ENCODE measurements at regions not wholly inside any gene's neighbourhood (a gene's known extent, or its start where the extent isn't known, plus 50 kb on each side); places are given as distances from the start of the nearest gene placed in this dataset.
"Not testable (repeated sequence)": the region's sequence is repeated elsewhere in the genome, so short reads cannot be mapped to it uniquely, and the experiment has no call there.

DNA sequence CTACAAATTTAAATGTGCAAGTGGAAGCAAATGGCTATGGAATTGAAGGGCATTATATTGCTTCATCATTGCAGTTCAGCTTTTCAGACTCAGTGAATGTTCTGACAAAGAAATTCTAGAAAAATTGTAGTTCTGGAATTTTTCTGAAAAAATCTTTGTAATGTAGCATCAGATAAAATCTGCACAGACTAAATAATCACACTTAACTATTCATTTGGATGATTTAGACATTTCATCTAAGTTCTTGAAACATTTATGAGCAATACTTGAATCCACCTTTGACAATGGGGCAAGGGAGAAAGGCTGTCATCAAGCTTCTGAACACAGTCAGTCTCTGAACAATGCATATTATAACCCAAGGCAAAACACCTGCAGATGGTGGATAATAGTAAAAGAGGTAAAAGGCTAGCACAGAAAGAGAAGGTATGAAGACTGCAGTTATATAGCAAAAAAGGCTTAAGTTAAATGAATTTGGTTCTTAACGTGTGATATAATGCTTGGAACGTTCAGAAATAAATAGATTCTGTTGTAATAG lies 1352.0 kb upstream of the NUDT12 start:
- no peak for DNase-seq

DNA sequence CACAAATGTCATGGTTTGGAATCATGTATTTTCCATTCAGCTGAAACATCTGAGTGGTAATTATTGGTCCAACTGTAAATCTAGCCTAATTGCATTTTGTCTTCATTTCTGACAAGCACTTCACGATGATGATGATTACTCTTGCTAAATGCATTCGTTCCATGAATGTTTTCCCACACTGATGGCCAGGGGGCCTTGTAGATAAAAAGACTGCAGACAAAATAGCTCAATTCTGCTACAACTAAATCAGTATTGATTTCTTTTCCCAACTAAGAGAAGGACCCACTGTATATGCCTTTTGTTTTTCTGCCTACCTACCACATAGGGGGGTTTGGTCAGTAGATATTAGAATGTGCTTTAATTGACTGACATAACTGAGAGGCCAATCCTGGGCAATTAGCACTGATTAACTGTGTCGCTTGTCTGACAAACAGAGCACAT lies 1351.3 kb upstream of the NUDT12 start:
- DNase-seq: no peak

DNA sequence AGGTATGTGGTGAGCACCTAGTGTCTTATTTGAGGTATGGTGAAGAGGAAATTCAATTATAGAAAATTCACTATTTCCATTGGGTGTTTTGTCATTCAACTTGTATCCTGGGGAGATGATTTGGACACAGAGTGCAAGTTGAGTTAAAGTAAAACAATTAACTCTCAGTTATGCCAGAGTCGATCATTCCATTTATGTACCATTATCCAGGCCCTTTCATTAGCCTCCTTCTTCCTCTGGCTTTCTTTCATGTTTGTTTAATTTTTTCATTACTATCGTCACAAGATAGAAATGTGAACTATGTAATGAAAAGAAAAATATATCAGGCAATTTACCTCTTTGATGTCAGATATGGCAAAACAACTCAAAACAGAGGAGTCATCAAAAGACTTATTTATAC lies 1347.2 kb upstream of the NUDT12 start:
- no peak for DNase-seq

GRCh38 chr5:104904561-104904960 lies 1342.0 kb upstream of the NUDT12 start:
- no peak for DNase-seq

DNA sequence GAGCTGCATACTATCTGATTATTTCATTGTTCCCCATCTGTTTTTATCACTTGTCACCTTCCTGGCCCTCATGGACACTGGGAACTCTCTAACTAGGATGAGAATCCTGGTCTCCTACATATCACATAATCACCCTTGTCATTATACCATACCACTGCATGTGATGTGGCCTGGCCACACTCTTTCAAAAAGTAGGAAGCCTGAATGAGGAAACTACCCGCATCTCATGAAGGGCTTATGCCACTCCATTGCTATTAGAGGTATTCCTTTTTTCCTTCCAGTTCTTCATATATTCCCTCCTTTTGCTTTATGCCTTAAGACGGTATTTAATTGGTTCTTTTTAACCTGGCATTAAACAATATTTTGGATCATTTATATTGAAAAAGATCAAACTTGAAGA lies 1341.4 kb upstream of the NUDT12 start:
- DNase-seq: no peak

DNA sequence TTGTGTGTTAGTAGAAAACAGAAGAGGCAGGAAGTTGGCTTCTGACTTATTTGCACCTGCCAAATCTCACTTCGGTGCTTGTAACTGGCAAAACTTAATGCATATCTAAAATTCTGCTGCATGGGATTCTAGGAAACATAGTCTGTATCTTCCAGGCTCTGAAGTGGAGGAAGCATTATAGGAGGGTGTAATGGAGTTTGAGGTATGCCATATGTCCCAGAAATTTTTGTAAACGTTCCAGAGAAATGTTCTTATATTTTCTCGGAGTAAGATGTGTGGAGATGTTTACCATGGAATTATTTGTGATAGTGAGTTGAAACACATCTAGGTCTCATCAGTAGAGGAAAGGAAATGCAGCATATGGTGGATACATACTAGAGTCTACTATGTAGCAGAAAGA lies 1329.0 kb upstream of the NUDT12 start:
- DNase-seq: no peak

DNA sequence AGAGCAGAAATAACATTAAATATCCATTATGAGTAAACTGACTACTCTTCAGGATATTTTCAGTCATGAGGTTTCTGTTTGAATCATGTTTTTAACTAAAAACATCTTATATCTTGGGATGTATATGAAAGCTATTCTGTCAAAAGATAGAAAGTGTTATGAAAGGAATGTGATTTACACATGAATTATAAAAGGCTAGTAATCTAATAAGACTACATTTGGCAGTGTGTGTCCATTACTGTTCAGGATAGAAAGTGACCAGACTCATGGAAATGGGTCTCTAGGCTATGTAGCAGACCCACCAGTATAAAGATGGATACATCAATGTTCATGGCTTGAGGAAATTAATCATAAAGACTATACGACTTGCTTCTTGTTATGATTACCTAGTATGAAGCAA lies 1328.2 kb upstream of the NUDT12 start:
- no peak for DNase-seq

GRCh38 chr5:104859437-104859836 lies 1296.8 kb upstream of the NUDT12 start:
- DNase-seq: no peak

DNA sequence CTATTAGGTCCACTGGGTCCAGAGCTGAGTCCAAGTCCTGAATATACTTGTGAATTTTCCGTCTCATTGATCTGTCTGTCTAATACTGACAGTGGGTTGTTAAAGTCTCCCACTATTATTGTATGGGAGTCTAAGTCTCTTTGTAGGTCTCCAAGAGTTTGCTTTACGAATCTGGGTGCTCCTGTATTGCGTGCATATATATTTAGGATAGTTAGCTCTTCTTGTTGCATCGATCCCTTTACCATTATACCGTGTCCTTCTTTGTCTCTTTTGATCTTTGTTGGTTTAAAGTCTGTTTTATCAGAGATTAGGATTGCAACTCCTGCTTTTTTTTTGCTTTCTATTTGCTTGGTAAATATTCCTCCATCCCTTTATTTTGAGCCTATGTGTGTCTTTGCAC lies 1289.5 kb upstream of the NUDT12 start:
- not testable (repeated sequence) for DNase-seq

- no peak for DNase-seq
These were observed 1283.0 kb upstream of the NUDT12 start for GRCh38 chr5:104845541-104845940.

GRCh38 chr5:104843822-104844221 lies 1281.2 kb upstream of the NUDT12 start:
- no peak for DNase-seq

GRCh38 chr5:104840284-104840683 lies 1277.7 kb upstream of the NUDT12 start:
- DNase-seq: no peak

DNA sequence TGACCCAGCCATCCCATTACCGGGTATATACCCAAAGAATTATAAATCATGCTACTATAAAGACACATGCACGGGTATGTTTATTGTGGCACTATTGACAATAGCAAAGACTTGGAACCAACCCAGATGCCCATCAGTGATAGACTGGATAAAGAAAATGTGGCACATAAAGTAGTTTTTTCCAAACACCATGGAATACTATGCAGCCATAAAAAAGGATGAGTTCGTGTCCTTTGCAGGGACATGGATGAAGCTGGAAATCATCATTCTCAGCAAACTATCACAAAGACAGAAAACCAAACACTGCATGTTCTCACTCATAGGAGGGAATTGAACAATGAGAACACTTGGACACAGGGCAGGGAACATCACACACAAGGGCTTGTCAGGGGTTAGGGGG lies 1268.9 kb upstream of the NUDT12 start:
- DNase-seq: not testable (repeated sequence)

DNA sequence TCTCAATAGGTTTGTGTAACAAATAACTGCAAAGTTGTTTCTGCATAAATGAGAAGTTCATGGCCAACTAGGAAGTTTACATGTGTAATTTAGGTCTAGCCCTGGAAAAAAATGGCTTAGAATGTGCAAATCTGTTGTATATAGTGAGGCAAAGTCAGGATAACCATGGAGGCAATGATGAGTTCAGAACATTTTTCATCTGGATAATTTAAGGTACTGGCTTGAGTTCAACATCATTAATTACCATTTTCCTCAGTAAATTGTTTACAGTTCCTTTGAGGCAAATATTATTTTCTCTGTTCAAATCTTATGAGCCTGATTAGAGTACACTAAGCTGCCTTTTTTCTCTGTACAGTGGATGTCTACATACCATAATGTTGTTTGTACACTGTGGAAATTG lies 1259.0 kb upstream of the NUDT12 start:
- no peak for DNase-seq

DNA sequence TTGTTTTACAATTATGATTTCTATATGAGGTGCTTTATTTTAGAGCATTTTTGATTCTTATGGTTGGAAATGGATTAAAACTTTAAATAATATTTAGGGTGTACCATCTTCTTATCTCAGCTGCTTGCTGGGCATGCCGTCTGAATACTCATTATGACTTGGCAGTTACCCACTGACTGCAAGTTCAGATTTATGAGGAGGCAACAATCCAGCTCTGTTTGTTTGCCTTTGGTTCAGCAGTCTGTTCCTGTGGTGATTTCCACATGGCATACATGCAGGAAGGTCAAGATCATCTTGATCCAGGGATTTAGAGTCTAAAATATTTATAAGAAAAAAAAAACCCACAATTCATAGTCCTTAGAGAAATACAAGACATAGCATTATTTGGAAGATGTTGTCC lies 1254.5 kb upstream of the NUDT12 start:
- DNase-seq: no peak

GRCh38 chr5:104815212-104815611 lies 1252.6 kb upstream of the NUDT12 start:
- no peak for DNase-seq

- no peak for DNase-seq
These were observed 1238.0 kb upstream of the NUDT12 start for GRCh38 chr5:104800440-104801048.

DNA sequence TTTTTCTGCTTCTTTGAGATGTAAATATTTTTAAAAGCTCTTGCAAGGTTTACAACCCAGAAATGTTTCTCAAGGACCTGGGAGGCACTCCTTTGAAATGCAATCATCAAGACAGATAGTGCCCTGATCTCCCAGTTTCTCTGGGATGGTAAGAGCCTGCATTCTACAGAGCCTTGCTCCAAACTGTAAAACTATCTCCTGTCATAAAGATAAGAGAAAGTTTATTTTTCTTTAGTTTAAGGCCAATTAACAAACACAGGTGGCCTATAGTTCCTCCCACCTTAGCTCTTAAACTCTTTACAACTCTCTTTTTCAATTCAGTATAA lies 1231.1 kb upstream of the NUDT12 start:
- DNase-seq: no peak

GRCh38 chr5:104793031-104793754 lies 1230.6 kb upstream of the NUDT12 start:
- no peak for DNase-seq

DNA sequence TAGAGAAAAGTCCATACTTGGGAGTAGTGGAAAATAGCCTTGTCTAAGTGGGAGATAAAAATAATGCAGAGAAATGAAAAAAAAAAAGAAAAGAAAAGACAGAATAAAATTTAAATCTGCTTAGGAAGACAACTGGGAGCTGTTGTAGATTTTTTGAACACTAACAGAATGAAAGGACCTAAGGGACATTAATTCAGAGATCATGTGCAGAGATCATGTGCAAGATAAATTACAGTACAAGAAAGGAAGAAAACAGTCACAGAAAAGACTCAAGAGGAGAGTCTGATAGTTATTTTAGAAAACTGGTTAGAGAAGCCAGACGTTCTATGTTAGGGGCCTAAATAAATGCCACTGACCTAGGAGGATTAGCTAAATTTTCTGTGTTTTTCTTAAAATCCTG lies 1226.8 kb upstream of the NUDT12 start:
- no peak for DNase-seq

DNA sequence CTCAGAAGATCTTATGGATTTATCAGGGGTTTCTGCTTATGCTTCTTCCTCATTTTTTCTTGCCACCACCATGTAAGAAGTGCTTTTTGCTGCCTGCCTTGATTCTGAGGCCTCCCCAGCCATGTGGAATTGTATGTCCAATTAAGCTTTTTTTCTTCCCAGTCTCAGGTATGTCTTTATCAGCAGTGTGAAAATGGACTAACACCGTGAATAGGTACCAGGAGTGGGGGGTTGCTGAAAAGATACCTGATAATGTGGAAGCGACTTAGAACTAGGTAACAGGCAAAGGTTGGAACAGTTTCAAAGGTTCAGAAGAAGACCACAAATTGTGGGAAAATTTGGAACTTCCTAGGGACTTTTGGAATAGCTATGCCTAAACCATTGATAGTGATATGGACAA lies 1222.5 kb upstream of the NUDT12 start:
- DNase-seq: no peak

- DNase-seq: no peak
These were observed 1211.8 kb upstream of the NUDT12 start for GRCh38 chr5:104774372-104774771.

DNA sequence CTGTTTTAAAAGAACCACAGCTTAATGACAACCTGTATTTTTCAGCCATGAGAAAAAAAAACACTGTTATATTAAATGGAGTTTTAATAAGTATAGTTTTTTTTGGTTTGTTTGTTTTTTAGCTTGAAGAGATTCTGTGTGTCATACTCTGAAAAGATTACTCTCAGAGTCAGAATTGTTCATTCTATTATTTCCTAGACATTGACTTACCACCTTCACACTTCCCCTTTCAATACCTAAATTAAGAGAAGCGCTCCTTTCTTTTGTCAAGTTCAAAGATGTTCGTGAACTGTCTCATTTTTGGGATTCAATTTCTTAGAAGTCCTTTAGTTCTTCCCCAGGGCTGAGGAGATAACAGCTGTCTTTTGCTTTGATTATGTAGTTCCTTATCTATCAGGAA lies 1201.6 kb upstream of the NUDT12 start:
- DNase-seq: no peak

- no peak for DNase-seq
These were observed 1200.6 kb upstream of the NUDT12 start for GRCh38 chr5:104763216-104763615.

DNA sequence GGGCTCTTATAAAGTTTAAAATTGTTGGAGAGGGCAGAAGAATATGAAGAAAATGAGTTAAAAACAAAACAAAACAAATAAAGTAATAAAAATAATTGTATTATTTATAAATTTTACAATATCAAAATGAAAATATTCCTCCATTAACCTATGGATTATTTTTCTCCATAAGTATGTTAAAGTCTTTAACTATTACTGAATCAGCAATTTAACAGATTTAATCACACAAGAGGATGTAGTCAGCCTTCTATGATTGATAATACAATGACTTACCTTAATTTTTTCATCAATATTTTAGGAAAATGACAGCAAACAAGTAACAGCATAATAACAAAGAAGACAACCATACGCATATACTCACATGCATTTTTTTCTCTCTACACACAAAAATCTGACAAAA lies 1195.3 kb upstream of the NUDT12 start:
- DNase-seq: no peak

Data from CD4-positive, alpha-beta T cell treated with Interleukin-17A for 1 hour (primary cell).